ENCODE measurements at regions not wholly inside any gene's neighbourhood (a gene's known extent, or its start where the extent isn't known, plus 50 kb on each side); places are given as distances from the start of the nearest gene placed in this dataset.

DNA sequence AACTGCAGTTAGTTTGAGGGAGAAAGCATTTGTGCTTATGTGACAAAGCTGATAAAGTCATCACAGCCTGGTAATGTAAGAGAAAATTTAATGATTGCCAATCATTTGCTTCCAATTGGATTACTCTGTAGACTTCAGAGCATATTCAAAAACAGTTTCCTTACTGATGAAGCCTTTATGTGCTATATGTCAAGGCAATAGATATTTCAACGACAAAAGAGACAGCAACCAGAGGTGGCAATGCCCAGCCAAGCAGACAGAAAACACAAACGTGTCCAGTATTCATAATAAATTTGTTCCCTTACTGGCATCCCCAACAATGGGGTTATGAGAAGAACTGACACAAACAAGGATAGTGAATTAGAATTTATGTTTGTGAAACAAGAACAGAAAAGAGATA lies 1840.3 kb upstream of the PCDH7 start:
- no peak for FAIRE-seq

More for the DNA sequence above, 1840.3 kb upstream of the PCDH7 start:
- H4K20me1 ChIP-seq (ENCODE audit: control insufficient read depth, insufficient read depth), result no peaks in the 10 kb centered on the region
- no TSS peak for BruUV-seq (replicated peaks)
- ATAC-seq, result no peak
- no peak for DNase-seq (ENCODE audit: low read depth, low spot score)
- H2AFZ ChIP-seq (ENCODE audit: control insufficient read depth, low read depth, low read length), result no peak overlapping the region
- ChIA-PET RAD21 (ENCODE audit: unreplicated experiment) (no interaction called here), SMC1A (ENCODE audit: uncharacterized antibody, unreplicated experiment) (no interaction called here), POLR2A (no interaction called here), CTCF (no interaction called here)
- no peaks in the 10 kb centered on the region for H3K79me2 ChIP-seq (ENCODE audit: control insufficient read depth, insufficient read depth, low read length)
- H3K4me3 ChIP-seq, result no peak overlapping the region
- intact Hi-C loops (cut with micrococcal nuclease; ENCODE audit: unreplicated experiment) (no loop called here), in situ Hi-C loops (cut with MboI) (no loop called here)
- no peaks in the 10 kb centered on the region for H3K36me3 ChIP-seq (ENCODE audit: control insufficient read depth in 2 of 2, insufficient read depth in 2 of 2, low read length in 1 of 2)
- TF ChIP-seq TBL1XR1 (IDR thresholded peaks at IDR 0.05; ENCODE audit: low read depth, low read length), result no peak
- TF ChIP-seq, protein P1, sequence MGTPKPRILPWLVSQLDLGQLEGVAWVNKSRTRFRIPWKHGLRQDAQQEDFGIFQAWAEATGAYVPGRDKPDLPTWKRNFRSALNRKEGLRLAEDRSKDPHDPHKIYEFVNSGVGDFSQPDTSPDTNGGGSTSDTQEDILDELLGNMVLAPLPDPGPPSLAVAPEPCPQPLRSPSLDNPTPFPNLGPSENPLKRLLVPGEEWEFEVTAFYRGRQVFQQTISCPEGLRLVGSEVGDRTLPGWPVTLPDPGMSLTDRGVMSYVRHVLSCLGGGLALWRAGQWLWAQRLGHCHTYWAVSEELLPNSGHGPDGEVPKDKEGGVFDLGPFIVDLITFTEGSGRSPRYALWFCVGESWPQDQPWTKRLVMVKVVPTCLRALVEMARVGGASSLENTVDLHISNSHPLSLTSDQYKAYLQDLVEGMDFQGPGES (IDR thresholded peaks at IDR 0.05), result no peak
- TF ChIP-seq BMI1 (IDR thresholded peaks at IDR 0.05; ENCODE audit: borderline replicate concordance), result no peak
- TF ChIP-seq TARDBP (IDR thresholded peaks at IDR 0.05; ENCODE audit: borderline replicate concordance), result no peak
- TF ChIP-seq NRF1 (conservative IDR thresholded peaks at IDR 0.05; ENCODE audit: low read depth, low read length), result no peak
- TF ChIP-seq, protein P2, sequence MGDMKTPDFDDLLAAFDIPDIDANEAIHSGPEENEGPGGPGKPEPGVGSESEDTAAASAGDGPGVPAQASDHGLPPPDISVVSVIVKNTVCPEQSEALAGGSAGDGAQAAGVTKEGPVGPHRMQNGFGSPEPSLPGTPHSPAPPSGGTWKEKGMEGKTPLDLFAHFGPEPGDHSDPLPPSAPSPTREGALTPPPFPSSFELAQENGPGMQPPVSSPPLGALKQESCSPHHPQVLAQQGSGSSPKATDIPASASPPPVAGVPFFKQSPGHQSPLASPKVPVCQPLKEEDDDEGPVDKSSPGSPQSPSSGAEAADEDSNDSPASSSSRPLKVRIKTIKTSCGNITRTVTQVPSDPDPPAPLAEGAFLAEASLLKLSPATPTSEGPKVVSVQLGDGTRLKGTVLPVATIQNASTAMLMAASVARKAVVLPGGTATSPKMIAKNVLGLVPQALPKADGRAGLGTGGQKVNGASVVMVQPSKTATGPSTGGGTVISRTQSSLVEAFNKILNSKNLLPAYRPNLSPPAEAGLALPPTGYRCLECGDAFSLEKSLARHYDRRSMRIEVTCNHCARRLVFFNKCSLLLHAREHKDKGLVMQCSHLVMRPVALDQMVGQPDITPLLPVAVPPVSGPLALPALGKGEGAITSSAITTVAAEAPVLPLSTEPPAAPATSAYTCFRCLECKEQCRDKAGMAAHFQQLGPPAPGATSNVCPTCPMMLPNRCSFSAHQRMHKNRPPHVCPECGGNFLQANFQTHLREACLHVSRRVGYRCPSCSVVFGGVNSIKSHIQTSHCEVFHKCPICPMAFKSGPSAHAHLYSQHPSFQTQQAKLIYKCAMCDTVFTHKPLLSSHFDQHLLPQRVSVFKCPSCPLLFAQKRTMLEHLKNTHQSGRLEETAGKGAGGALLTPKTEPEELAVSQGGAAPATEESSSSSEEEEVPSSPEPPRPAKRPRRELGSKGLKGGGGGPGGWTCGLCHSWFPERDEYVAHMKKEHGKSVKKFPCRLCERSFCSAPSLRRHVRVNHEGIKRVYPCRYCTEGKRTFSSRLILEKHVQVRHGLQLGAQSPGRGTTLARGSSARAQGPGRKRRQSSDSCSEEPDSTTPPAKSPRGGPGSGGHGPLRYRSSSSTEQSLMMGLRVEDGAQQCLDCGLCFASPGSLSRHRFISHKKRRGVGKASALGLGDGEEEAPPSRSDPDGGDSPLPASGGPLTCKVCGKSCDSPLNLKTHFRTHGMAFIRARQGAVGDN (IDR thresholded peaks at IDR 0.05), result no peak
- no peak for TF ChIP-seq RBBP5 (conservative IDR thresholded peaks at IDR 0.05)
- TF ChIP-seq, protein P3, sequence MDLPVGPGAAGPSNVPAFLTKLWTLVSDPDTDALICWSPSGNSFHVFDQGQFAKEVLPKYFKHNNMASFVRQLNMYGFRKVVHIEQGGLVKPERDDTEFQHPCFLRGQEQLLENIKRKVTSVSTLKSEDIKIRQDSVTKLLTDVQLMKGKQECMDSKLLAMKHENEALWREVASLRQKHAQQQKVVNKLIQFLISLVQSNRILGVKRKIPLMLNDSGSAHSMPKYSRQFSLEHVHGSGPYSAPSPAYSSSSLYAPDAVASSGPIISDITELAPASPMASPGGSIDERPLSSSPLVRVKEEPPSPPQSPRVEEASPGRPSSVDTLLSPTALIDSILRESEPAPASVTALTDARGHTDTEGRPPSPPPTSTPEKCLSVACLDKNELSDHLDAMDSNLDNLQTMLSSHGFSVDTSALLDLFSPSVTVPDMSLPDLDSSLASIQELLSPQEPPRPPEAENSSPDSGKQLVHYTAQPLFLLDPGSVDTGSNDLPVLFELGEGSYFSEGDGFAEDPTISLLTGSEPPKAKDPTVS (IDR thresholded peaks at IDR 0.05; ENCODE audit: low read depth, low read length), result no peak
- no peak for TF ChIP-seq EZH2 (IDR thresholded peaks at IDR 0.05; ENCODE audit: borderline replicate concordance, control insufficient read depth, low read depth, low read length)
- no peak for TF ChIP-seq TCF12 (IDR thresholded peaks at IDR 0.05; ENCODE audit: low read depth, low read length)
- no peak for TF ChIP-seq ZSCAN29 (IDR thresholded peaks at IDR 0.05)
- H3K9me3 ChIP-seq (replicated peaks; ENCODE audit: control insufficient read depth, insufficient read depth, low read length), result no peaks in the 10 kb centered on the region
- no peaks in the 10 kb centered on the region for H3K4me1 ChIP-seq (ENCODE audit: control insufficient read depth, insufficient read depth, low read length)
- H3K27me3 ChIP-seq (replicated peaks in 1 of 2; ENCODE audit: control insufficient read depth in 2 of 2, insufficient read depth in 2 of 2, low read length in 1 of 2), result no peaks in the 10 kb centered on the region
- H3K4me2 ChIP-seq (ENCODE audit: control insufficient read depth, insufficient read depth), result no peak overlapping the region
- no peak overlapping the region for H3K27ac ChIP-seq (ENCODE audit: control insufficient read depth, insufficient read depth)
- H3K9ac ChIP-seq (ENCODE audit: control insufficient read depth, insufficient read depth, low read length), result no peak overlapping the region
- WGBS (ENCODE audit: insufficient coverage, insufficient replicate concordance, low lambda C conversion rate, missing lambda C conversion rate), result 0% methylated on average over 2 of the region's 2 CpGs

Data from GM12878 (cell line).